Naive thymus-derived CD4-positive, alpha-beta T cell (primary cell): ENCODE measurements at regions not wholly inside any gene's neighbourhood (a gene's known extent, or its start where the extent isn't known, plus 50 kb on each side); places are given as distances from the start of the nearest gene placed in this dataset.

ENCODE experiments used
- ATAC-seq: fragments of 150-1000 bp; cut with Tn5 transposase; 2 replicates; pipeline ENCODE4 v1.10.0; 2021; ENCODE audit warnings: mild to moderate bottlenecking, moderate library complexity
- CTCF ChIA-PET: fragments of 350-600 bp; sonication (Branson Sonifier 250); formaldehyde crosslinking; loops from one replicate; lab custom pipeline; 2021; ENCODE audit warnings: antibody characterized with exemption; lab: Charles Lee
- POLR2A ChIA-PET: fragments of 350-600 bp; sonication (Branson Sonifier 250); formaldehyde crosslinking; loops from one replicate; lab custom pipeline; 2021; ENCODE audit warnings: antibody characterized with exemption, inconsistent platforms; lab: Charles Lee
- DNase-seq, 9 donors: peaks; one replicate each; pipeline versions ENCODE4 v3.0.0 to v3.0.0-alpha.2; 2020 to 2022; ENCODE audit warnings: mixed read lengths in 1 of 9
- H3K27ac ChIP-seq: one replicate; pipeline ENCODE4 v1.7.0; 2013; ENCODE audit warnings: mild to moderate bottlenecking, low read depth, low read length, moderate library complexity
- H3K27me3 ChIP-seq, 2 donors: one replicate each; pipeline ENCODE4 v1.7.0; 2013; ENCODE audit warnings: low read length in 2 of 2, mild to moderate bottlenecking in 2 of 2, moderate library complexity in 2 of 2; ENCODE audit not compliant: control insufficient read depth in 2 of 2, insufficient read depth in 2 of 2
- H3K36me3 ChIP-seq, 3 experiments: 1 replicate in 2 of 3; 2 replicates in 1 of 3; pipeline ENCODE4 v1.7.0; 2013; ENCODE audit warnings: low read length in 3 of 3, mild to moderate bottlenecking in 3 of 3, moderate library complexity in 1 of 3; ENCODE audit not compliant: insufficient read depth in 3 of 3, control insufficient read depth in 2 of 3
- H3K4me1 ChIP-seq, 2 donors: one replicate each; pipeline ENCODE4 v1.7.0; 2013; ENCODE audit warnings: low read length in 2 of 2, mild to moderate bottlenecking in 2 of 2, moderate library complexity in 1 of 2; ENCODE audit not compliant: control insufficient read depth in 2 of 2, insufficient read depth in 2 of 2
- H3K4me3 ChIP-seq: 2 replicates; pipeline ENCODE4 v1.7.0; 2013; ENCODE audit warnings: mild to moderate bottlenecking, low read length
- H3K9me3 ChIP-seq, 3 experiments: 1 replicate in 2 of 3; 2 replicates in 1 of 3; pipeline ENCODE4 v1.7.0; 2013; ENCODE audit warnings: low read length in 3 of 3; ENCODE audit not compliant: control insufficient read depth in 2 of 3
- H3K27ac Mint-ChIP-seq, 9 donors: one replicate each; pipeline ENCODE4 v1.8.0; 2020 to 2022; ENCODE audit warnings: mixed read lengths in 9 of 9, mild to moderate bottlenecking in 8 of 9, moderate library complexity in 5 of 9, inconsistent platforms in 2 of 9
- H3K27me3 Mint-ChIP-seq, 5 donors: one replicate each; pipeline ENCODE4 v1.8.0; 2021 to 2022; ENCODE audit warnings: mixed read lengths in 5 of 5, mild to moderate bottlenecking in 1 of 5
- H3K36me3 Mint-ChIP-seq, 5 donors: one replicate each; pipeline ENCODE4 v1.8.0; 2020 to 2022; ENCODE audit warnings: mixed read lengths in 5 of 5, mild to moderate bottlenecking in 3 of 5, inconsistent platforms in 1 of 5
- H3K4me1 Mint-ChIP-seq, 7 donors: one replicate each; pipeline ENCODE4 v1.8.0; 2020 to 2022; ENCODE audit warnings: mixed read lengths in 7 of 7, mild to moderate bottlenecking in 3 of 7, inconsistent platforms in 1 of 7
- H3K4me3 Mint-ChIP-seq, 10 donors: one replicate each; pipeline ENCODE4 v1.8.0; 2020 to 2022; ENCODE audit warnings: mild to moderate bottlenecking in 10 of 10, mixed read lengths in 10 of 10, moderate library complexity in 6 of 10, inconsistent platforms in 2 of 10
- H3K9me3 Mint-ChIP-seq, 11 donors: one replicate each; pipeline ENCODE4 v1.8.0; 2020 to 2022; ENCODE audit warnings: mixed read lengths in 11 of 11, mild to moderate bottlenecking in 4 of 11, inconsistent platforms in 1 of 11, moderate library complexity in 1 of 11
- intact Hi-C, 2 donors: fragments of 100-400 bp; cut with micrococcal nuclease; formaldehyde crosslinking; loops; one replicate each; pipeline ENCODE4 v1.15.1; 2023

DNA sequence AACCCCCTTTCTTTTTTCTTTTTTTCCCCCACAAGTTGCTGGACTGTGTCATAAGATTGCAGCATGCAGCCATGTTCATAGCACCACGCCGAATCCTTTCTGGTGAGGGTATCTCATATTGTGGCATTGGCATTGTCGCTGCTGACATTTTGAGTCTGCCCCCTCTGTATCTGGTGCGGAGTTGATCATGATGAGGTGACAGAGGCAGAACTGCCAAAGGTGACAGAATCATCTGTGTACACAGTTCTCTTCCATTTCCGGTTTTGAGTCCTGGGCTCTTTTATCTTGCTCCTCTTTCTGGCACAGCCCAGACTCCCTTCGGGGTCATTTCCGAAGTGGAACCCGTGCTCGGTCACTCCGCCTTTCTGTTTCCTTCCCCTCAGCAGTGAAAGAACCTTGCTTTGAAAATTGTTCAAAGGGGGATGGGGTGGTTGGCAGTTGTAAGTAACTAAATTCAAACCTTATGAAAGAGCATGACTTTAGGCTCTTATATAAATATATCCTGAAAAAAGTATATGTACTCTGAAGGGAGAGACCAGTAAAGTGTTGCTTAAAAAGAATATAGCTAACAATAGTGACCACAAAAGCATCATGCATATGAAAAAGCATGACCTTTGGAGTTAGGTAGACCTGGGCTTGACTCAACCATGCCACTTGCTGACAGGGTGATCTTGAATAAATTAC, 55.0 kb upstream of the BMP2K start:
- peak; percentile 68 for ATAC-seq
- Histone ChIP-seq H3K9me3 (no peaks in the 10 kb centered on the region), H3K36me3 (no peaks in the 10 kb centered on the region), H3K27me3 (no peaks in the 10 kb centered on the region), H3K4me1 (peaks cover 0 to 12% of the 10 kb centered on the region in 2 donors), H3K27ac (no peak overlapping the region), H3K4me3 (peak overlapping the region; percentile 24)
- H3K36me3 Mint-ChIP-seq: no peaks in the 10 kb centered on the region
- CTCF ChIA-PET: interaction anchor here (0.7 to 0.8 kb wide), 2 partner anchors 11 to 1547 kb away, joined by 3 read pairs; no protein-coding TSS in a partner anchor
- POLR2A ChIA-PET: no interaction called here
- DNase-seq: peak in 8 of 9 donors; percentile 11 to 38 (median 24)
- peak overlapping the region in 8 of 9 donors; percentile 4 to 76 (median 48) for H3K27ac Mint-ChIP-seq
- H3K27me3 Mint-ChIP-seq: peaks cover 0 to 2% (median 0%) of the 10 kb centered on the region in 5 donors
- intact Hi-C loops: loop anchor here in 1 of 2 donors (2.0 to 5.0 kb wide), 2 partner anchors 56 to 141 kb away; partner anchors contain the start of gene BMP2K
- H3K4me1 Mint-ChIP-seq: peaks cover 7 to 21% (median 18%) of the 10 kb centered on the region in 7 donors
- H3K4me3 Mint-ChIP-seq: peak overlapping the region; percentile 43 to 79 (median 70)
- H3K9me3 Mint-ChIP-seq: peaks cover 0 to 3% (median 0%) of the 10 kb centered on the region in 11 donors

DNA sequence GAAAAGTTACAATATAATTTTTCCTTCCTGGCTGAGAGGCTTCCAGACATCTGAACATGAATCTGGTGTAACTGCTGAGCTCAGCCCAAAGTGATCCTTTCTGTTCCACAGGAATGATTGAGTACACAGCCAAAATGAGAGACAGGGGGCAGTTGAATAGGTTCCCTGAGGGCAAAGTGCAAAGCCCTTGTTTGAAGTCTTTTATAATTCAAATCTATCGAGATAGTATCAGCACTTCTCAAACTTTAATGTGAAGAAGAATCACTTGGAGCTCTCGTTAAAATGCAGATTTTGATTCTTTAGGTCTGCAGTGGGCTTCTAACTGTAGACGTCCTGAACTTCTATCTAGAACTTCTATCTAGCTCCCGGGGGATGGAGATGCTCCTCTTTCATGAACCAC, 54.4 kb upstream of the BMP2K start:
- ChIA-PET POLR2A (no interaction called here), CTCF (interaction anchor here (0.7 to 0.8 kb wide), 2 partner anchors 11 to 1548 kb away, joined by 3 read pairs; no protein-coding TSS in a partner anchor)
- intact Hi-C loops: loop anchor here (2.0 to 5.0 kb wide), 2 partner anchors 55 to 141 kb away; partner anchors contain the start of gene BMP2K (in 2 of the 2)
- H3K9me3 Mint-ChIP-seq: peaks cover 0 to 3% (median 0%) of the 10 kb centered on the region in 11 donors
- no peak for ATAC-seq
- H3K9me3 ChIP-seq: no peaks in the 10 kb centered on the region
- H3K27me3 ChIP-seq: no peaks in the 10 kb centered on the region
- no peaks in the 10 kb centered on the region for H3K36me3 ChIP-seq
- H3K36me3 Mint-ChIP-seq: no peaks in the 10 kb centered on the region
- peaks cover 0 to 12% of the 10 kb centered on the region in 2 donors for H3K4me1 ChIP-seq
- H3K27ac Mint-ChIP-seq: peak overlapping the region in 2 of 9 donors; percentile 4 to 54
- peak overlapping the region in 4 of 10 donors; percentile 65 to 79 (median 71) for H3K4me3 Mint-ChIP-seq
- peaks cover 7 to 21% (median 18%) of the 10 kb centered on the region in 7 donors for H3K4me1 Mint-ChIP-seq
- H3K4me3 ChIP-seq: no peak overlapping the region
- peaks cover 0 to 2% (median 0%) of the 10 kb centered on the region in 5 donors for H3K27me3 Mint-ChIP-seq
- no peak overlapping the region for H3K27ac ChIP-seq
- no peak for DNase-seq

DNA sequence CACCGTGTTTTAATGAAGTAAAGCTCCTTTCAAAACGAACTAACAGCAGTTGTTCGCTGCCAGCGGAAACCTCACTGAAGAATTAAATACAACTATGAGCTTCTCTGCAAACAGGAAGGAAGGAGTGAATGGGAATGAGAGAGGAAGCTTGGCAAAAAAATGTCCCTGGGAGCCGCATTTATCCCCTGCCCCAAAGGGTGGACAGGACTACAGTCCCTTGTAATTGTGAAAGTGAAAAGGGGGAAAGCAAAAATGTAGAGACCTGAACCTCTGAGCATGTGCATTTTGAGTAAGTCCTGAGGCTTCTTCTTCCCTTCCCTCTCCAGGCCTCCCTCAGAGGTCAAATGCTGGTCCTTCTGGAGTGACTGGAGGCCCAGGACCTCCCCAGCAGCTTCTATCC, 53.8 kb upstream of the BMP2K start:
- Mint-ChIP-seq H3K4me1 (peaks cover 7 to 21% (median 18%) of the 10 kb centered on the region in 7 donors), H3K36me3 (no peaks in the 10 kb centered on the region), H3K27me3 (peaks cover 0 to 2% (median 0%) of the 10 kb centered on the region in 5 donors), H3K27ac (no peak overlapping the region), H3K4me3 (no peak overlapping the region), H3K9me3 (peaks cover 0 to 3% (median 0%) of the 10 kb centered on the region in 11 donors)
- peaks cover 0 to 12% of the 10 kb centered on the region in 2 donors for H3K4me1 ChIP-seq
- intact Hi-C loops: loop anchor here (2.0 to 5.0 kb wide), 2 partner anchors 54 to 140 kb away; partner anchors contain the start of gene BMP2K (in 1 of the 2)
- H3K9me3 ChIP-seq: no peaks in the 10 kb centered on the region
- ATAC-seq: no peak
- H3K36me3 ChIP-seq: no peaks in the 10 kb centered on the region
- no peak for DNase-seq
- no peak overlapping the region for H3K27ac ChIP-seq
- no peak overlapping the region for H3K4me3 ChIP-seq
- CTCF ChIA-PET: no interaction called here
- no peaks in the 10 kb centered on the region for H3K27me3 ChIP-seq
- POLR2A ChIA-PET: no interaction called here

DNA sequence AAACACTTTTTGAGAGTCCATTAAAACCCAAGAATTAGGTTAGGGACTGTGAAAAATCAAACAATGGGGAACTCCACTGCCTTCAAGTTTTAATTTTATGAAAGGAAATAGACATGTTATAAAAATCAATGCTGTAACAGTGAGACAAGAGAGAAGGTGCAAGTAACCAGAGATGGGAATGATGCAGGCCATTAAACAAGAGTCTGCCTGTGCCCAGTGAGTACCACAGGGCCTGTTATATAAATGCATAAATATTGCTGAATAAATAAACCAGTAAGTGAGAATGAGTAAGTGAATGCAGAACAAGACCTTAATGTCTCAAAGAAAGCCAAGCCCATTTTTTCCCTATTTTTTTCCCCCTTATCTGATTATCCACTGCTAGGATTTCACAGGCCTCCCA, 53.3 kb upstream of the BMP2K start:
- CTCF ChIA-PET: no interaction called here

More for the DNA sequence above, 53.3 kb upstream of the BMP2K start:
- Mint-ChIP-seq H3K9me3 (peaks cover 0 to 2% (median 0%) of the 10 kb centered on the region in 11 donors), H3K4me1 (peaks cover 7 to 21% (median 18%) of the 10 kb centered on the region in 7 donors), H3K36me3 (no peaks in the 10 kb centered on the region), H3K27me3 (peaks cover 0 to 2% (median 0%) of the 10 kb centered on the region in 5 donors), H3K27ac (peak overlapping the region in 1 of 9 donors; percentile 56), H3K4me3 (no peak overlapping the region)
- Histone ChIP-seq H3K4me1 (peaks cover 0 to 12% of the 10 kb centered on the region in 2 donors), H3K27me3 (no peaks in the 10 kb centered on the region), H3K36me3 (no peaks in the 10 kb centered on the region), H3K27ac (no peak overlapping the region), H3K4me3 (no peak overlapping the region), H3K9me3 (no peaks in the 10 kb centered on the region)
- POLR2A ChIA-PET: interaction anchor here (0.6 kb wide), 1 partner anchor 22 kb away, joined by 5 read pairs; no protein-coding TSS in a partner anchor
- no peak for DNase-seq
- ATAC-seq: no peak
- intact Hi-C loops: loop anchor here (2.0 to 5.0 kb wide), 2 partner anchors 54 to 139 kb away; partner anchors contain the start of gene BMP2K (in 1 of the 2)
